Body of pancreas (tissue), 4 donors: ENCODE measurements at regions not wholly inside any gene's neighbourhood (a gene's known extent, or its start where the extent isn't known, plus 50 kb on each side); places are given as distances from the start of the nearest gene placed in this dataset.

Experiments used
- POLR2A ChIP-seq, 3 donors: fragments of 450-650 bp; IDR thresholded peaks; one replicate each; pipeline ENCODE4 v1.6.1; 2016; ENCODE audit warnings: antibody characterized with exemption in 3 of 3, mild to moderate bottlenecking in 2 of 3
- TF ChIP-seq, protein P1 (sequence below), 7 experiments: fragments of 450-650 bp in 4 of 7; fragments of 200-600 bp in 3 of 7; sonication (generic) in 3 of 7; IDR thresholded peaks; one replicate each; pipeline ENCODE4 v1.5.1; 2016 to 2019; ENCODE audit warnings: antibody characterized with exemption in 7 of 7

- no peak for TF ChIP-seq POLR2A (IDR thresholded peaks at IDR 0.05)
- TF ChIP-seq, protein P1, sequence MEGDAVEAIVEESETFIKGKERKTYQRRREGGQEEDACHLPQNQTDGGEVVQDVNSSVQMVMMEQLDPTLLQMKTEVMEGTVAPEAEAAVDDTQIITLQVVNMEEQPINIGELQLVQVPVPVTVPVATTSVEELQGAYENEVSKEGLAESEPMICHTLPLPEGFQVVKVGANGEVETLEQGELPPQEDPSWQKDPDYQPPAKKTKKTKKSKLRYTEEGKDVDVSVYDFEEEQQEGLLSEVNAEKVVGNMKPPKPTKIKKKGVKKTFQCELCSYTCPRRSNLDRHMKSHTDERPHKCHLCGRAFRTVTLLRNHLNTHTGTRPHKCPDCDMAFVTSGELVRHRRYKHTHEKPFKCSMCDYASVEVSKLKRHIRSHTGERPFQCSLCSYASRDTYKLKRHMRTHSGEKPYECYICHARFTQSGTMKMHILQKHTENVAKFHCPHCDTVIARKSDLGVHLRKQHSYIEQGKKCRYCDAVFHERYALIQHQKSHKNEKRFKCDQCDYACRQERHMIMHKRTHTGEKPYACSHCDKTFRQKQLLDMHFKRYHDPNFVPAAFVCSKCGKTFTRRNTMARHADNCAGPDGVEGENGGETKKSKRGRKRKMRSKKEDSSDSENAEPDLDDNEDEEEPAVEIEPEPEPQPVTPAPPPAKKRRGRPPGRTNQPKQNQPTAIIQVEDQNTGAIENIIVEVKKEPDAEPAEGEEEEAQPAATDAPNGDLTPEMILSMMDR (IDR thresholded peaks at IDR 0.05), result no peak
These were observed 63.4 kb upstream of the ARAP3 start for GRCh38 chr5:141745390-141745789.
